ENCODE measurements at regions not wholly inside any gene's neighbourhood (a gene's known extent, or its start where the extent isn't known, plus 50 kb on each side); places are given as distances from the start of the nearest gene placed in this dataset.

GRCh38 chr9:30293231-30293630 lies 2091.2 kb upstream of the ACO1 start:
- ChIA-PET CTCF (no interaction called here), POLR2A (no interaction called here)
- in situ Hi-C loops (cut with HindIII; ENCODE audit: low pct_unique_long_range_greater_than_20kb, low sequenced_read_pairs) (no loop called here), intact Hi-C loops (cut with micrococcal nuclease; ENCODE audit: unreplicated experiment) (no loop called here)
- Histone ChIP-seq H3K27me3 (ENCODE audit: control insufficient read depth, insufficient read depth, low read length) (no peaks in the 10 kb centered on the region), H3K4me3 (ENCODE audit: low read depth in 2 of 2, low read length in 2 of 2) (no peak overlapping the region), H3K9me3 (ENCODE audit: control insufficient read depth, insufficient read depth, low read depth, low read length) (no peaks in the 10 kb centered on the region; the same call in 1 of the 2 replicates), H3K4me1 (ENCODE audit: control insufficient read depth, insufficient read depth, low read length) (no peaks in the 10 kb centered on the region), H3K36me3 (ENCODE audit: control insufficient read depth, insufficient read depth, low read length) (no peaks in the 10 kb centered on the region), H3K27ac (ENCODE audit: low read length) (no peak overlapping the region)
- TF ChIP-seq POLR2AphosphoS5 (IDR thresholded peaks at IDR 0.05; ENCODE audit: low read depth, low read length) (no peak), TCF7L2 (IDR thresholded peaks at IDR 0.05; ENCODE audit: low read depth, low read length) (no peak), SIN3A (IDR thresholded peaks at IDR 0.05; ENCODE audit: borderline replicate concordance, insufficient read depth, low read depth, low read length) (no peak), CTCF (IDR thresholded peaks at IDR 0.05) (no peak), REST (IDR thresholded peaks at IDR 0.05; ENCODE audit: insufficient read depth in 1 of 2, low read depth in 2 of 2, low read length in 1 of 2) (no peak)
- no TSS peak for BruUV-seq (replicated peaks)
- ATAC-seq = no peak
- DNase-seq (ENCODE audit: low read depth, low spot score) = no peak

GRCh38 chr9:30299126-30299780 lies 2085.2 kb upstream of the ACO1 start:
- no peak for DNase-seq (ENCODE audit: low read depth, low spot score)
- BruUV-seq (replicated peaks) = no TSS peak
- no peak overlapping the region for H3K4me3 ChIP-seq (ENCODE audit: low read depth in 2 of 2, low read length in 2 of 2)
- no peak overlapping the region for H3K27ac ChIP-seq (ENCODE audit: low read length)
- no peak for ATAC-seq
- no peaks in the 10 kb centered on the region; the same call in 1 of the 2 replicates for H3K9me3 ChIP-seq (ENCODE audit: control insufficient read depth, insufficient read depth, low read depth, low read length)
- H3K27me3 ChIP-seq (ENCODE audit: control insufficient read depth, insufficient read depth, low read length) = no peaks in the 10 kb centered on the region
- no peak for TF ChIP-seq TCF7L2 (IDR thresholded peaks at IDR 0.05; ENCODE audit: low read depth, low read length)
- no peaks in the 10 kb centered on the region for H3K36me3 ChIP-seq (ENCODE audit: control insufficient read depth, insufficient read depth, low read length)
- H3K4me1 ChIP-seq (ENCODE audit: control insufficient read depth, insufficient read depth, low read length) = no peaks in the 10 kb centered on the region
- POLR2A ChIA-PET = no interaction called here
- intact Hi-C loops (cut with micrococcal nuclease; ENCODE audit: unreplicated experiment) = no loop called here
- in situ Hi-C loops (cut with HindIII; ENCODE audit: low pct_unique_long_range_greater_than_20kb, low sequenced_read_pairs) = no loop called here
- CTCF ChIA-PET = no interaction called here

- Histone ChIP-seq H3K9me3 (ENCODE audit: control insufficient read depth, insufficient read depth, low read depth, low read length) (no peaks in the 10 kb centered on the region; the same call in 1 of the 2 replicates), H3K27me3 (ENCODE audit: control insufficient read depth, insufficient read depth, low read length) (no peaks in the 10 kb centered on the region), H3K4me3 (ENCODE audit: low read depth in 2 of 2, low read length in 2 of 2) (no peak overlapping the region), H3K4me1 (ENCODE audit: control insufficient read depth, insufficient read depth, low read length) (no peaks in the 10 kb centered on the region), H3K27ac (ENCODE audit: low read length) (no peak overlapping the region), H3K36me3 (ENCODE audit: control insufficient read depth, insufficient read depth, low read length) (no peaks in the 10 kb centered on the region)
- no peak for DNase-seq (ENCODE audit: low read depth, low spot score)
- ATAC-seq = no peak
- ChIA-PET POLR2A (no interaction called here), CTCF (no interaction called here)
- intact Hi-C loops (cut with micrococcal nuclease; ENCODE audit: unreplicated experiment) = no loop called here
- TF ChIP-seq REST (IDR thresholded peaks at IDR 0.05; ENCODE audit: insufficient read depth in 1 of 2, low read depth in 2 of 2, low read length in 1 of 2) (no peak), SIN3A (IDR thresholded peaks at IDR 0.05; ENCODE audit: borderline replicate concordance, insufficient read depth, low read depth, low read length) (no peak), TCF7L2 (IDR thresholded peaks at IDR 0.05; ENCODE audit: low read depth, low read length) (no peak), POLR2AphosphoS5 (IDR thresholded peaks at IDR 0.05; ENCODE audit: low read depth, low read length) (no peak), CTCF (IDR thresholded peaks at IDR 0.05) (no peak)
- no TSS peak for BruUV-seq (replicated peaks)
- in situ Hi-C loops (cut with HindIII; ENCODE audit: low pct_unique_long_range_greater_than_20kb, low sequenced_read_pairs) = no loop called here
Measured at GRCh38 chr9:30301271-30301963, 2083.0 kb upstream of the ACO1 start.
